Subcutaneous abdominal adipose tissue (tissue), 5 donors: ENCODE measurements at regions not wholly inside any gene's neighbourhood (a gene's known extent, or its start where the extent isn't known, plus 50 kb on each side); places are given as distances from the start of the nearest gene placed in this dataset.

ENCODE experiments used
- H3K27ac ChIP-seq: one replicate; pipeline ENCODE4 v1.7.0; 2013; ENCODE audit warnings: low read depth, mild to moderate bottlenecking, inconsistent platforms, low read length, moderate library complexity
- H3K27me3 ChIP-seq, 5 donors: one replicate each; pipeline ENCODE4 v1.7.0; 2013; ENCODE audit warnings: low read length in 5 of 5, inconsistent platforms in 1 of 5; ENCODE audit not compliant: control insufficient read depth in 5 of 5, insufficient read depth in 4 of 5
- H3K36me3 ChIP-seq, 5 donors: one replicate each; pipeline ENCODE4 v1.7.0; 2013; ENCODE audit warnings: low read length in 5 of 5; ENCODE audit not compliant: control insufficient read depth in 5 of 5, insufficient read depth in 5 of 5
- H3K4me1 ChIP-seq, 5 donors: one replicate each; pipeline ENCODE4 v1.7.0; 2013; ENCODE audit warnings: low read length in 5 of 5, mild to moderate bottlenecking in 3 of 5, moderate library complexity in 1 of 5; ENCODE audit not compliant: control insufficient read depth in 5 of 5, insufficient read depth in 5 of 5
- H3K4me3 ChIP-seq, 5 donors: one replicate each; pipeline ENCODE4 v1.7.0; 2013; ENCODE audit warnings: low read length in 5 of 5, low read depth in 1 of 5
- H3K9ac ChIP-seq, 5 donors: one replicate each; pipeline ENCODE4 v1.7.0; 2013; ENCODE audit warnings: low read length in 5 of 5, mild to moderate bottlenecking in 4 of 5, moderate library complexity in 3 of 5
- H3K9me3 ChIP-seq, 5 donors: one replicate each; pipeline ENCODE4 v1.7.0; 2013; ENCODE audit warnings: low read length in 5 of 5; ENCODE audit not compliant: control insufficient read depth in 5 of 5
- donor health status: healthy.
- donor health status: healthy.
- donor health status: healthy.
- donor health status: healthy.
- donor health status: healthy.

DNA sequence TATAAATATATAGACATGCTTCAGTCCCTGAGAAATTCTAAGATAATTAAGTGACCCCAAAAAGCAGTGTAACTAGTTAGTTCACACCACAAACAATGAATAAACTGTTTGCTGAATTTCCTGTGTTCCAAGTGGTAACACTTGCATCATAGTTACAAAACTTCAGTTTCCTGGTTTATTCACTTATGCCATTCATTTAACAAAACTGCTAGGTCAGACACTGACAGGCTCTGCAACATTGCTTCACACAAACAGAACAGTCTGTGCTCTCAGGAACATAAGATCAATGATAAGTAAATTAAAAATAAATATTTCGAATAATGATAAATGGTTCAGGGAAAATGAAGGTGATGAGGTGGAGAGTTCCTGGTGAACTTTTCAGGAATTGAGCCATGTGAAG is 133.3 kb upstream of the NAMPT start:
- H3K4me1 ChIP-seq: peaks cover 11 to 44% (median 41%) of the 10 kb centered on the region in 5 donors
- H3K9me3 ChIP-seq: peaks cover 2 to 11% (median 4%) of the 10 kb centered on the region in 5 donors
- no peaks in the 10 kb centered on the region for H3K27me3 ChIP-seq
- H3K27ac ChIP-seq: peak overlapping the region; percentile 68
- no peak overlapping the region for H3K4me3 ChIP-seq
- H3K9ac ChIP-seq: peak overlapping the region in 1 of 5 donors; percentile 61
- no peaks in the 10 kb centered on the region for H3K36me3 ChIP-seq

DNA sequence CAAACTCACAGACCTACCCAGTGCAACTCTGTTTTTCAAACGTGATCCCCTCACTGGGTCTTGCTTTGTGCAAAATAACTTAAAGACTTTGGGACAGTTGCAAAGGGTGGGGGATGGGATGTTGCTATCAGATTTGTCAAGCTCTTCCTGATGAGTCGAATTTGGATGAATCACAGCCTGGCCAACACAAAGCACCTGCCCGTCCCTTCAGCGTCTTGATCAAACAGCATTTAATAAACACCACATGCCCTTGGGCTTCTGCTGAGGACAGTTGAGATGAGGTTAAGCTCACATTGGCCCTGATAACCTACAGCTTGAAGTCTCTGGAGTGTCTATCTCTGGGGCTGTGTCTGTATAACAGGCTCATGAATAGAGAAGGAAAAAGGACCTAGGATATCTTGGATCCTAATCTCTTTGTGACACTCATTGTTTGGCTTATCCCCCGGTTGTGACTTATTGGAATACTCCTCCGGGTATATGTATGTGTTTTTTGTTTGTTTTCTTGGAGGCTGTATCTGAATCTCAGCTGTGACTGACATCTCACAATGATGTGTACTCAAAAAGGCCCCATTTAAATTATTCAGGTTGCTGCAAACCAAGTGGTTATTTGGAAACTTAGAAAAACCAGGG is 132.6 kb upstream of the NAMPT start:
- Histone ChIP-seq H3K27me3 (no peaks in the 10 kb centered on the region), H3K9ac (no peak overlapping the region), H3K4me1 (peaks cover 11 to 42% (median 39%) of the 10 kb centered on the region in 5 donors), H3K4me3 (no peak overlapping the region), H3K9me3 (peaks cover 2 to 11% (median 4%) of the 10 kb centered on the region in 5 donors), H3K27ac (no peak overlapping the region), H3K36me3 (no peaks in the 10 kb centered on the region)

GRCh38 chr7:106416430-106416829 is 131.6 kb upstream of the NAMPT start:
- peaks cover 2 to 11% (median 4%) of the 10 kb centered on the region in 5 donors for H3K9me3 ChIP-seq
- H3K27ac ChIP-seq: no peak overlapping the region
- peaks cover 9 to 32% (median 30%) of the 10 kb centered on the region in 5 donors for H3K4me1 ChIP-seq

GRCh38 chr7:106415433-106415832 is 130.7 kb upstream of the NAMPT start:
- Histone ChIP-seq H3K27ac (no peak overlapping the region), H3K4me1 (peaks cover 3 to 23% (median 21%) of the 10 kb centered on the region in 5 donors), H3K9ac (no peak overlapping the region), H3K4me3 (no peak overlapping the region), H3K36me3 (no peaks in the 10 kb centered on the region), H3K9me3 (peaks cover 2 to 11% (median 4%) of the 10 kb centered on the region in 5 donors), H3K27me3 (no peaks in the 10 kb centered on the region)

More at GRCh38 chr7:106416430-106416829, 131.6 kb upstream of the NAMPT start:
- Histone ChIP-seq H3K27me3 (no peaks in the 10 kb centered on the region), H3K36me3 (no peaks in the 10 kb centered on the region), H3K9ac (no peak overlapping the region), H3K4me3 (no peak overlapping the region)

DNA sequence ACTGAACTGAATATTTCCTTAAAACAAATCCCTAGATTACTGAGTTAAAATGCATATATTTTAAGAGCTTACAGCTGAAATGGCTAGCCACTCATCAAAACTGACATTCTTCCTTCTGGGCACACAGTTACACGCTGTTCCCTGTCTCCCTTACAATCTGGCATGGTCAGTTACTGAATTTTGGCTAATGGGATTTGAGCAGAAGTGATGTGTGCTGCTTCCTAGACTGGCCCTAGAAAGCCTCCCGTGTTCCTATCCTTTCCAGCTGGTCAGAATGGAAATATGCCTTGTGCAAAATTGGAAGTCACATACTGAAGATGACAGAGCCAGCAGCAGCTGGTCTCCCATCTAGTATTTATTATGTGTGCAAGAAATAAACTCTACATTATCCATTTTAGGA is 128.7 kb upstream of the NAMPT start:
- Histone ChIP-seq H3K36me3 (no peaks in the 10 kb centered on the region), H3K4me1 (peaks cover 0 to 5% (median 3%) of the 10 kb centered on the region in 5 donors), H3K27ac (no peak overlapping the region), H3K4me3 (no peak overlapping the region), H3K9ac (no peak overlapping the region), H3K9me3 (peaks cover 2 to 11% (median 4%) of the 10 kb centered on the region in 5 donors), H3K27me3 (no peaks in the 10 kb centered on the region)

- no peak overlapping the region for H3K27ac ChIP-seq
- H3K27me3 ChIP-seq: no peaks in the 10 kb centered on the region
- no peak overlapping the region for H3K4me3 ChIP-seq
- H3K9ac ChIP-seq: no peak overlapping the region
- H3K9me3 ChIP-seq: peaks cover 0 to 3% (median 0%) of the 10 kb centered on the region in 5 donors
- peaks cover 0 to 7% (median 0%) of the 10 kb centered on the region in 5 donors for H3K4me1 ChIP-seq
- no peaks in the 10 kb centered on the region for H3K36me3 ChIP-seq
Observed at GRCh38 chr7:106405697-106406141, 120.9 kb upstream of the NAMPT start.

GRCh38 chr7:106402898-106403297 is 118.1 kb upstream of the NAMPT start:
- Histone ChIP-seq H3K27ac (no peak overlapping the region), H3K4me1 (peaks cover 0 to 7% (median 0%) of the 10 kb centered on the region in 5 donors), H3K9ac (no peak overlapping the region), H3K4me3 (no peak overlapping the region), H3K27me3 (no peaks in the 10 kb centered on the region), H3K9me3 (peaks cover 0 to 3% (median 0%) of the 10 kb centered on the region in 5 donors), H3K36me3 (no peaks in the 10 kb centered on the region)

DNA sequence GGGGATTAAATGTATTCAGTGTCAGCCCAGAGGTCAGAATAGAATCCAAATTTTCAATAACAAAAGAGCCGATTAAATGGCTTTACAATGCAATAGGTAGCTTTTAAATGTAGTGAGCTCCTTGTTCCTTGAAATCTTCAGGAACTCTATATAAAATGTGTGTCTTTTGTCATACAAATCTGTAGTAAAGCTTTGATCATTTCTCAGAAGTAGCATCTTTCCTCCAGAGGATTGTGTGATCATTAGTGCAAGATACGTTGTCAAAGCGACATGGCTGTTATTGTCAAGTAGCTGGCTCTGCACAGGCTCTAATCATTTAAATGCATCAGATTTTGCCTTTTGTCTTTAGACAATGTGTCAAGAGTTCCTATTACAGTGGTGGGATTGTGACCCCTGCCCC is 116.1 kb upstream of the NAMPT start:
- Histone ChIP-seq H3K4me3 (no peak overlapping the region), H3K36me3 (no peaks in the 10 kb centered on the region), H3K9me3 (peaks cover 0 to 3% (median 0%) of the 10 kb centered on the region in 5 donors), H3K9ac (no peak overlapping the region), H3K27ac (no peak overlapping the region), H3K4me1 (peaks cover 0 to 3% (median 0%) of the 10 kb centered on the region in 5 donors), H3K27me3 (no peaks in the 10 kb centered on the region)

DNA sequence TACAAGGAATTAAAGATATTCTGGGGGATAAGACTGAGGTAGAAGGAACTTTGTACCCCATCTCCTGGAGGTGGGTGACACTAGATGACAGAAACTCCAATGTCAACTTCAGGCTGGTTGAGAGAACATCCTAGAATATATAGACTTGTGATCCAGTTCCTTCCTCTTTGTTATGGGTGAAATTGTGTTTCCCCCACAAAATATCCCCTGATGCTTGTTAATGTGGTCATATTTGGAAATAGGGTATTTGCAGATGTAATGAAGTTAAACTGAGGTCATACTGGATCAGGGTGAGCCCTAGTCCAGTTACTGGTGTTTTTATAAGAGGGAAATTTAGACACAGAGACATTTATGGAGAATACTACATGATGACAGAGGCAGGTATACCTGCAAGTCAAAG is 114.0 kb upstream of the NAMPT start:
- Histone ChIP-seq H3K9me3 (peaks cover 0 to 2% (median 0%) of the 10 kb centered on the region in 5 donors), H3K4me1 (no peaks in the 10 kb centered on the region), H3K36me3 (no peaks in the 10 kb centered on the region), H3K27me3 (no peaks in the 10 kb centered on the region), H3K27ac (no peak overlapping the region), H3K9ac (no peak overlapping the region), H3K4me3 (no peak overlapping the region)

- Histone ChIP-seq H3K4me3 (no peak overlapping the region), H3K36me3 (no peaks in the 10 kb centered on the region), H3K27me3 (no peaks in the 10 kb centered on the region), H3K9ac (no peak overlapping the region), H3K27ac (no peak overlapping the region), H3K9me3 (no peaks in the 10 kb centered on the region), H3K4me1 (no peaks in the 10 kb centered on the region)
Observed at GRCh38 chr7:106397994-106398393, 113.2 kb upstream of the NAMPT start.
